ENCODE measurements at regions not wholly inside any gene's neighbourhood (a gene's known extent, or its start where the extent isn't known, plus 50 kb on each side); places are given as distances from the start of the nearest gene placed in this dataset.

DNA sequence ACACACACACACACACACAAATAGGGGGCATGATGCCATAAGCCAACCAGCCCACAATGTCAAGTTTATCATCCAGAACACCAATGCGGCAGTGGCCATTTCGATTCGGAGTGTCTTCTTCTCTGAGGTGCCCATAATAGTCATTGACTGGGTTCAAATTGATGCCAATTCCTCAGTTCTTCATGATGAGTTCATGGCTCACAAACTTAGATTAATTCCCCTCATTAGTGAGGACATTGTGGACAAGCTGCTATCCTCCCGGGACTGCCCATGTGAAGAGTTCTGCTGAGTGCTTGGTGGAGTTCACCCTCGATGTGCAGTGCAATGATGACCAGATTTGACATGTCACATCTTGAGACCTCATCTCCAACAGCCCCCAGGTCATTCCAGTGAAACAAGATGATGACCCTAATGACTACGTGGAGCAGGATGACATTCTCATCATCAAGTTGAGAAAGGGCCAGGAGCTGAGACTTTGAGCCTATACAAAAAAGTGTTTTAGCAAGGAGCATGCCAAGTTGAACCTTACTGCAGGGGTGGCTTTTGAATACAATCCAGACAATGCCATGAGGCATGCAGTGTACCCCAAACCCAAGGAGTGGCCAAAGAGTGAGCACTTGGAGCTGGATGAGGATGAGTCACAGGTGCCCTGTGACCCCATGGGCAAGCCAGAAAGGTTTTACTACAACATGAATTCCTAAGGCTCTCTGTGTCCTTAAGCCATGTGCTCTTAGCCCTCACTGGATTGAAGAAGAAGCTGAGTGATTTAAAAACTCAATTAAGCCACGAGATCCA is 211.6 kb upstream of the SAMSN1 start:
- TF ChIP-seq POLR2A (IDR thresholded peaks at IDR 0.05): no peak
- no peak for TF ChIP-seq CTCF (IDR thresholded peaks at IDR 0.05)
